CD14-positive monocyte (primary cell): ENCODE measurements at regions not wholly inside any gene's neighbourhood (a gene's known extent, or its start where the extent isn't known, plus 50 kb on each side); places are given as distances from the start of the nearest gene placed in this dataset.
"Not testable (repeated sequence)": the region's sequence is repeated elsewhere in the genome, so short reads cannot be mapped to it uniquely, and the experiment has no call there.

Experiments
- DNase-seq, 3 donors: peaks; one replicate each; pipeline ENCODE4 v3.0.0-alpha.2; 2011 to 2022
- H2AFZ ChIP-seq: 2 replicates; pipeline ENCODE4 v1.6.0; 2012; ENCODE audit warnings: mild to moderate bottlenecking, low read depth, low read length, inconsistent platforms; ENCODE audit not compliant: insufficient read depth, poor library complexity, severe bottlenecking
- H3K27ac ChIP-seq, 2 donors: 1 replicate in 1 of 2; 2 replicates in 1 of 2; pipeline ENCODE4 v1.5.1; 2012 to 2013; ENCODE audit warnings: low read length in 2 of 2, control low read depth in 1 of 2, inconsistent platforms in 1 of 2, low read depth in 1 of 2, mild to moderate bottlenecking in 1 of 2
- H3K27me3 ChIP-seq, 2 donors: one replicate each; pipeline versions ENCODE4 v1.6.0 to v1.6.1; 2011 to 2013; ENCODE audit warnings: low read length in 2 of 2; ENCODE audit not compliant: control insufficient read depth in 2 of 2, insufficient read depth in 2 of 2
- H3K36me3 ChIP-seq, 2 donors: replicated peaks in 1 of 2; 1 replicate in 1 of 2; 2 replicates in 1 of 2; pipeline versions ENCODE4 v1.5.1 to v1.6.1; 2012 to 2013; ENCODE audit warnings: low read length in 2 of 2, control low read depth in 1 of 2, inconsistent platforms in 1 of 2, mild to moderate bottlenecking in 1 of 2; ENCODE audit not compliant: insufficient read depth in 2 of 2, control insufficient read depth in 1 of 2
- H3K4me1 ChIP-seq, 2 donors: 1 replicate in 1 of 2; 2 replicates in 1 of 2; pipeline versions ENCODE4 v1.5.1 to v1.6.1; 2012 to 2013; ENCODE audit warnings: low read length in 2 of 2, control low read depth in 1 of 2, inconsistent platforms in 1 of 2, mild to moderate bottlenecking in 1 of 2, moderate library complexity in 1 of 2; ENCODE audit not compliant: insufficient read depth in 2 of 2, control insufficient read depth in 1 of 2
- H3K4me2 ChIP-seq: replicated peaks from 2 replicates; pipeline ENCODE3; 2012; ENCODE audit warnings: low read length, moderate library complexity, mild to moderate bottlenecking; ENCODE audit not compliant: poor library complexity, severe bottlenecking; ENCODE audit errors: extremely low read depth
- H3K4me3 ChIP-seq, 3 experiments: fragments of 200-600 bp in 1 of 3; sonication (generic) in 1 of 3; replicated peaks in 1 of 3; 1 replicate in 2 of 3; 2 replicates in 1 of 3; pipeline ENCODE4 v1.5.1; 2011 to 2013; ENCODE audit warnings: low read length in 3 of 3, mild to moderate bottlenecking in 3 of 3, control low read depth in 2 of 3, low read depth in 2 of 3, inconsistent platforms in 1 of 3, moderate library complexity in 1 of 3
- H3K79me2 ChIP-seq: 2 replicates; pipeline ENCODE4 v1.6.0; 2012; ENCODE audit warnings: mild to moderate bottlenecking, control low read depth, inconsistent platforms, low read length, moderate library complexity; ENCODE audit not compliant: insufficient read depth
- H3K9ac ChIP-seq: 2 replicates; pipeline ENCODE4 v1.6.0; 2017; ENCODE audit warnings: low read length, mild to moderate bottlenecking; ENCODE audit not compliant: insufficient read depth, poor library complexity, severe bottlenecking
- H3K9me3 ChIP-seq, 2 donors: replicated peaks in 1 of 2; 1 replicate in 1 of 2; 2 replicates in 1 of 2; pipeline versions ENCODE4 v1.5.1 to v1.6.1; 2012 to 2013; ENCODE audit warnings: low read length in 2 of 2, control low read depth in 1 of 2; ENCODE audit not compliant: control insufficient read depth in 1 of 2, insufficient read depth in 1 of 2
- H4K20me1 ChIP-seq: 2 replicates; pipeline ENCODE4 v1.6.0; 2012; ENCODE audit warnings: mild to moderate bottlenecking, low read length, control low read depth, moderate library complexity; ENCODE audit not compliant: insufficient read depth
- H3K27ac Mint-ChIP-seq, 7 donors: one replicate each; pipeline ENCODE4 v1.8.0; 2020; ENCODE audit warnings: mild to moderate bottlenecking in 7 of 7, mixed read lengths in 7 of 7, moderate library complexity in 6 of 7, inconsistent platforms in 2 of 7
- H3K27me3 Mint-ChIP-seq, 3 donors: one replicate each; pipeline ENCODE4 v1.8.0; 2021 to 2022; ENCODE audit warnings: low read depth in 3 of 3, mild to moderate bottlenecking in 3 of 3, mixed read lengths in 3 of 3, moderate library complexity in 3 of 3, inconsistent platforms in 1 of 3
- H3K36me3 Mint-ChIP-seq, 2 donors: one replicate each; pipeline ENCODE4 v1.8.0; 2020; ENCODE audit warnings: mixed read lengths in 2 of 2, inconsistent platforms in 1 of 2, mild to moderate bottlenecking in 1 of 2
- H3K4me1 Mint-ChIP-seq: one replicate; pipeline ENCODE4 v1.8.0; 2020; ENCODE audit warnings: mild to moderate bottlenecking, mixed read lengths
- H3K4me3 Mint-ChIP-seq, 2 donors: one replicate each; pipeline ENCODE4 v1.8.0; 2020; ENCODE audit warnings: mild to moderate bottlenecking in 2 of 2, mixed read lengths in 2 of 2, moderate library complexity in 1 of 2
- H3K9me3 Mint-ChIP-seq, 7 donors: one replicate each; pipeline ENCODE4 v1.8.0; 2020 to 2022; ENCODE audit warnings: mixed read lengths in 7 of 7, mild to moderate bottlenecking in 6 of 7, moderate library complexity in 6 of 7, inconsistent platforms in 2 of 7
- CTCF ChIP-seq: fragments of 200-600 bp; IDR thresholded peaks from one replicate; pipeline ENCODE4 v1.8.0; 2022; ENCODE audit warnings: antibody characterized with exemption, mild to moderate bottlenecking
- WGBS: methylation state at CpG from one replicate; pipeline ENCODE4 v1.1.5; 2013; ENCODE audit warnings: missing lambda C conversion rate; ENCODE audit not compliant: insufficient coverage; 5-methylcytosine and 5-hydroxymethylcytosine counted together
- intact Hi-C, 2 donors: fragments of 100-400 bp; cut with micrococcal nuclease; formaldehyde crosslinking; loops; one replicate each; pipeline versions ENCODE4 v1.15.0 to v1.15.1; 2023

- intact Hi-C loops = no loop called here
- H4K20me1 ChIP-seq = no peaks in the 10 kb centered on the region
- Mint-ChIP-seq H3K9me3 (peaks cover 0 to 20% (median 5%) of the 10 kb centered on the region in 7 donors), H3K4me3 (no peak overlapping the region), H3K36me3 (no peaks in the 10 kb centered on the region), H3K4me1 (no peaks in the 10 kb centered on the region), H3K27ac (no peak overlapping the region), H3K27me3 (peaks cover 1 to 4% (median 3%) of the 10 kb centered on the region in 3 donors)
- H3K9me3 ChIP-seq = peaks cover 4 to 8% of the 10 kb centered on the region in 2 donors
- TF ChIP-seq CTCF = no peak
- no peak overlapping the region for H3K4me2 ChIP-seq
- H3K79me2 ChIP-seq = no peaks in the 10 kb centered on the region
- H3K36me3 ChIP-seq = no peaks in the 10 kb centered on the region
- H2AFZ ChIP-seq = no peak overlapping the region
- no peak overlapping the region for H3K4me3 ChIP-seq
- no peaks in the 10 kb centered on the region for H3K27me3 ChIP-seq
- H3K9ac ChIP-seq = no peak overlapping the region
- no peak overlapping the region for H3K27ac ChIP-seq
- no peak for DNase-seq
- H3K4me1 ChIP-seq = no peaks in the 10 kb centered on the region
- WGBS = no CpG with 5 or more reads among the region's 6 CpGs
Measured at GRCh38 chr16:80893686-80894085, 89.3 kb upstream of the CDYL2 start.

DNA sequence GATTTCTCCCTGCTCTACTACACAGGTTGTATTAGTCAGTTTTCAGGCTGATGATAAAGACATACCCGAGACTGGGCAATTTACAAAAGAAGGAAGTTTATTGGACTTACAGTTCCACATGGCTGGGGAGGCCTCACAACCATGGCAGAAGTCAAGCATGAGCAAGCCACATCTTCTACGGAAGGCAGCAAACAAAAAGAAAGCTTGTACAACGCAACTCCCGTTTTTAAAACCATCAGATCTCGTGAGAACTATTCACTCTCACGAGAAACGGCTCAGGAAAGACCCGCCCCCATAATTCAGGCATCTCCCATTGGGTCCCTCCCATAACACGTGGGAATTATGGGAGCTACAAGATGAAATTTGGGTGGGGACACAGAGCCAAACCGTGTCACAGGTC is 88.0 kb upstream of the CDYL2 start:
- H3K27ac Mint-ChIP-seq, H3K27me3 Mint-ChIP-seq, H3K27me3 ChIP-seq, H3K4me1 ChIP-seq, intact Hi-C loops, DNase-seq, H4K20me1 ChIP-seq, H3K4me3 ChIP-seq, H3K36me3 ChIP-seq, H3K79me2 ChIP-seq, H3K4me3 Mint-ChIP-seq, H3K36me3 Mint-ChIP-seq, H2AFZ ChIP-seq, H3K4me1 Mint-ChIP-seq, H3K9me3 ChIP-seq, H3K4me2 ChIP-seq, H3K9ac ChIP-seq, H3K27ac ChIP-seq: not testable (repeated sequence)
- H3K9me3 Mint-ChIP-seq = peaks cover 0 to 20% (median 5%) of the 10 kb centered on the region in 7 donors
- WGBS = 91% methylated on average over 7 of the region's 10 CpGs
